Urinary bladder (tissue), 3 donors: ENCODE measurements at regions not wholly inside any gene's neighbourhood (a gene's known extent, or its start where the extent isn't known, plus 50 kb on each side); places are given as distances from the start of the nearest gene placed in this dataset.
"Not testable (repeated sequence)": the region's sequence is repeated elsewhere in the genome, so short reads cannot be mapped to it uniquely, and the experiment has no call there.

ENCODE experiments used
- DNase-seq: peaks from one replicate; pipeline ENCODE4 v3.0.0-alpha.2; 2015; ENCODE audit errors: extremely low spot score
- H3K27ac ChIP-seq: one replicate; pipeline ENCODE4 v1.5.1; 2013; ENCODE audit warnings: low read depth, mild to moderate bottlenecking, moderate library complexity
- H3K36me3 ChIP-seq: one replicate; pipeline ENCODE4 v1.6.1; 2013; ENCODE audit warnings: mild to moderate bottlenecking, moderate library complexity; ENCODE audit not compliant: insufficient read depth
- H3K4me1 ChIP-seq: one replicate; pipeline ENCODE4 v1.6.1; 2013; ENCODE audit warnings: mild to moderate bottlenecking, moderate library complexity; ENCODE audit not compliant: insufficient read depth
- H3K4me3 ChIP-seq: one replicate; pipeline ENCODE4 v1.5.1; 2013; ENCODE audit warnings: low read depth, low read length
- whole genome bisulfite sequencing: extraction: QIAGEN DNeasy Blood & Tissue Kit; methylation state at CpG from one replicate; pipeline ENCODE4 v1.1.7; 2013; 5-methylcytosine and 5-hydroxymethylcytosine counted together
- donor health status: healthy with polysubstance abuse.
- donor health status: healthy.

DNA sequence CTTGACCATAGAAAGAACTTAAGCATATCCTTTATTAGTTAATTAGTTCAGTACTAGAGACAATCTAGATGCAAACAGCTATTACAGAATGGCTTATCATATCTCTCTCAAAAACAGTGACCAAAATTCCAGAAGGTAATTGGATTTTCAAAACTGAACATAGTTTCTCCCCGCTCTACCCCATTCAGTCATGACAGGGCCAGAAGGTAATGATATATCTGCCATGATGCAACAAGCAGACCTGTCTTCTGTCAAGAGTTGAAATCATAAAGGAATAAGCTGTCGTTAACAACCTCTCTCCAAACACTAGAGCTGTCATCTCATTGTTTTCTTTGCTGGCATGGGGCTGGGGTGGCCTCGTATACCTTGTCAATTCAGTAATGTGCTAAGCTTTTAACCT lies 200.5 kb upstream of the POU5F2 start:
- Histone ChIP-seq H3K36me3 (no peaks in the 10 kb centered on the region), H3K4me3 (no peak overlapping the region), H3K27ac (no peak overlapping the region), H3K4me1 (no peaks in the 10 kb centered on the region)
- WGBS, result 89% methylated on average over 3 of the region's 3 CpGs
- no peak for DNase-seq

DNA sequence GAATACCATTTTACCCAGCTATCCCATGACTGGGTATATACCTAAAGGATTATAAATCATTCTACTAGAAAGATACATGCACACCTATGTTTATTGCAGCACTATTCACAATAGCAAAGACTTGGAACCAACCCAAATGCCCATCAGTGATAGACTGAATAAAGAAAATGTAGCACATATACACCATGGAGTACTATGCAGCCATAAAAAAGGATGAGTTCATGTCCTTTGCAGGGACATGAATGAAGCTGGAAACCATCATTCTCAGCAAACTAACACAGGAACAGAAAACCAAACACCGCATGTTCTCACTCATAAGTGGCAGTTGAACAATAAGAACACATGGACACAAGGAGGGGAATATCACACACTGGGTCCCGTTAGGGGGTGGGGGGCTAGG lies 191.9 kb upstream of the POU5F2 start:
- not testable (repeated sequence) for H3K4me3 ChIP-seq, H3K36me3 ChIP-seq, H3K27ac ChIP-seq, H3K4me1 ChIP-seq, DNase-seq
- 94% methylated on average over 2 of the region's 2 CpGs for WGBS

DNA sequence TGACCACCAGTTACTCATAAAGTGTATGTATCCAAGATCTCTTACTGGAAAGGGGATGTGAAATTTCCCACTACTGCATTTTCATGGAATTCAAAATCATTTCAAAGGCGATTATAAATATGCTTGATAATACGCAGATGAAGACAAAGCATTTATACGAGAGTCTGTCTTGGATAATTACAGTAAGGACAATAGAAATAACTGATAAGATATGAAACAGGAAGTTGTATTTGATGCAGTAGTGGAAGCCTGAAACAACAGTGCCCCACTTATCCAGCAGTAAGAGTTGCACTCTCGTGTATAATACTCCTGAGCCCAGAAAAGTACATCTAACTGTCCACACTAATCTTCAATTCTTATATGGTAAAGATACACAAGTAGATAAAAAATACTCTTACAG lies 188.7 kb upstream of the POU5F2 start:
- Histone ChIP-seq H3K4me3 (no peak overlapping the region), H3K36me3 (no peaks in the 10 kb centered on the region), H3K27ac (no peak overlapping the region), H3K4me1 (no peaks in the 10 kb centered on the region)
- WGBS, result 66% methylated on average over 4 of the region's 4 CpGs
- no peak for DNase-seq

DNA sequence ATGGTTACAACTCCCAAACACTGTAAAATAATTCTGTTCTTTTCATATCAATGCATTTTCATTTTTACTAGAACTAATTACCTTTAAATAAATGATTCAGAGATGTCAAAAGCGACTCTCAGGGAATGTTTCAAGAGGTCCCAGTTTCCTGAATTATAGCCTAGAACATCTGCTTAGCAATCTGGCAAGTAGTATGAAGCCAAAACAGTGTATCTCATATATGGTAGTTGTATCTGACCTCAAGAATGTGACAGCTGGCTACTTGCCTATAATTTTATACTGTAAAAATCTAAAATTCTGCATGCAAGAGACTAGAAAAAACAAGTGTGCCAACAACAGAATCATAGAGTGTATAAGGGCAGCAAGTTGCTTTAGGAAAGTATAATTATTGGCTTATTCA lies 187.7 kb upstream of the POU5F2 start:
- 43% methylated on average over 1 of the region's 1 CpG for WGBS
- no peak overlapping the region for H3K27ac ChIP-seq
- no peak overlapping the region for H3K4me3 ChIP-seq
- H3K4me1 ChIP-seq, result no peaks in the 10 kb centered on the region
- no peaks in the 10 kb centered on the region for H3K36me3 ChIP-seq
- DNase-seq, result no peak

DNA sequence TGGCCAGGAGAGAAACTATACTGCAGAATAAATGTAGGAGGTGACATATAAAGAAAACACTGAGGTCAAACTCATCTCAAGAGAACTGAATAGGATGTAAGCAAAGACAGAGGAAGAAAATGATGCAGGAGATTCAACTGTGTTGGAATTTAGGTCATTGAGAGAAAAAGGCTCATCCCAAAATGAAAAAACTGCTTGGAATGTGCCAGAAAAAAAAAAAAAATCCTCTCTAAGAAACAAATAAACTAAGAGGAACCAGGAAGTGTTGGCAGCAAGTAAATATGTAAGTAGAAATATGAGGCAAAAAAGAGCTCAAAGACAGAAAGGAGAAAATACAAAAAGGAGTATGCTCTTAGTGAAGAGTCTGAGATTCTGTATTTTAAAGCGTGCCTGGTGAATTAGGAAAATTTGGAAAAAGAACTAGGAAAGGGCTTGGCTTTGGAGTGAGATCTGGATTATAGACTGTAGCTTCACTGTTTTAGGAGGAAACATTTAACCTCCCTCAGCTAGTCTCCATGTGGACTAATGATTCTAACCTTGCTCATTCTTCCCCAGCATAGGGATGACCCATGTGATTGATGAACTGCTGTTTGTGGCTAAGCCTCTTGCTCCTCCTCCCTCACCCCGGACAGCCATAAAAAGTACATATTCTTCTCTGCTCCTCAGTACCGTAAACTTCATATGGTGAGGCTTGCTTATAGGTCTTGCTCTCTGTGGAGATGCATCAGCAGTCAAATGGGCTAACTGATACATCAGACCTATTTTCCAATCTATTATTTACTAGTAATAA lies 185.6 kb upstream of the POU5F2 start:
- Histone ChIP-seq H3K36me3 (no peaks in the 10 kb centered on the region), H3K27ac (no peak overlapping the region), H3K4me1 (no peaks in the 10 kb centered on the region), H3K4me3 (no peak overlapping the region)
- 59% methylated on average over 3 of the region's 3 CpGs for WGBS
- no peak for DNase-seq

DNA sequence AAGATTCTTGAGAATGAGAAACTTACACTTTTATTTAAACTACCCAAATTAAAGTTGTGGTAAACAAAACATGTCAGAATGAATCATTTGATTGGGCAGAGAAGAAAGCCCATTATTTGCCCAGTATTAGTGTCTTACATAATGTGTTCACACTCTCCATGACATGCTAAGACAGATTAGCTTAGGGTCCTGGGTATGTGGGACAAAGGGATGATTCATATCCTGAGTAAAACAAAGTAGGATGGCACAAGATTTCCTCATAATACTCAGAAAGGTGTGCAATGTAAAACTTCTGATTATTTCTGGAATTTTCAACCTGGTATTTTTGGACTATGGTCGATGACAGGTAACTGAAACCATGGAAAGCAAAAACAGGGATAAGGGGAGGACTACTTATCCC lies 183.9 kb upstream of the POU5F2 start:
- WGBS, result 99% methylated on average over 1 of the region's 1 CpG
- H3K27ac ChIP-seq, result no peak overlapping the region
- no peaks in the 10 kb centered on the region for H3K4me1 ChIP-seq
- no peaks in the 10 kb centered on the region for H3K36me3 ChIP-seq
- DNase-seq, result no peak
- no peak overlapping the region for H3K4me3 ChIP-seq

DNA sequence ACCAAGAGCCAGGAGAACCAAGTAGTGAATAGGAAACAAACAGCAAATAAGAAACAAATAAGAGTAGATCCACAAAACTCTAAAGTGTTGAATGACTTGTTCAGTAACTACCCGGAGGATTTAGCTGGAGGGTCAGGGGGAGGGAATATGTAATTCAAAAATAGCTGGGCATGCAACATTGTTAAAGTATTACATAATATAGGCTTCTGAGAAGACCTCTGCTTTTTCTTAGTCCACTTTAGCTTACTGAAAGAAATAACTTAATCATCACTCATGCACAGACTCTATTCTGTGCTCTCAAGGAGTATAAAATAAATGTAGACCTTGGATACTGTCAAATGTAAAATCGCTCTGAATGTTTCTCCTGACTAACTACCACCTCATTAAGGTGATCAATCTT lies 183.2 kb upstream of the POU5F2 start:
- H3K36me3 ChIP-seq, result no peaks in the 10 kb centered on the region
- H3K4me3 ChIP-seq, result no peak overlapping the region
- no peak for DNase-seq
- no peaks in the 10 kb centered on the region for H3K4me1 ChIP-seq
- H3K27ac ChIP-seq, result no peak overlapping the region
- WGBS, result 89% methylated on average over 2 of the region's 2 CpGs

DNA sequence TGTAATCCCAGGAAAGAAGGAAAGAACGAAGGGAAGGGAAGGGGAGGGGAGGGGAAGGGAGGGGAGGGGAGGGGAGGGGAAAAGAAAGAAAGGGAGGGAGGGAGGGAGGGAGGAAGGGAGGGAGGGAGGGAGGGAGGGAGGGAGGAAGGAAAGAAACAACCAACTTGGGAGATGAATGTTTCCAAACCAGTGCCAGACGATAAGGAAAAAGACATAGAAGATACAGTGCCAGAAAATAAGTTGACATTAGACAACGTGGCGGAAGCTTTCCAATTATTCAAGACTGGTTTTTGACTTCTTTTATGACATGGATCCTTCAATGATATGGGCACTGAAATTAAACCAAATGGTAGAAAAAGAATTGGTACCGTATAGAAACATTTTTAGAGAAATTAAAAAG lies 181.2 kb upstream of the POU5F2 start:
- 92% methylated on average over 5 of the region's 5 CpGs for WGBS
- Histone ChIP-seq H3K4me1 (no peaks in the 10 kb centered on the region), H3K27ac (no peak overlapping the region), H3K36me3 (no peaks in the 10 kb centered on the region), H3K4me3 (no peak overlapping the region)
- DNase-seq, result no peak

DNA sequence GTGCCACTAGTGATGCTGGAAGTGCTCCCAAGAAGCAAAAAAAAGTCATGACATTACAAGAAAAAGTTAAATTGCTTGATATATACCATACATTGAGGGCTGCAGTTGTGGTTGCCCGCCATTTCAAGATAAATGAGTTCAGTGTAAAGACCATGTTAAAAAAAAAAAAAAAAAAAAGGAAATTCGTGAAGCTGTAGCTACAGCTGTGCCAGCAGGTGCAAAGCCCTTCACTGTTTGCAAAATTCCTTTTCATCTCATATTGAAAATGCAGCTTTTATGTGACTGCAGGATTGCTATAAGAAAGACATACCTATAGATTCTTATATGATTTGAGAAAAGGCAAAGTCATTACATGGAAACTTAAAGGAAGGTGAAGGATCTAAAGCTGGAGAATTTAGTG lies 179.6 kb upstream of the POU5F2 start:
- 86% methylated on average over 2 of the region's 2 CpGs for WGBS

DNA sequence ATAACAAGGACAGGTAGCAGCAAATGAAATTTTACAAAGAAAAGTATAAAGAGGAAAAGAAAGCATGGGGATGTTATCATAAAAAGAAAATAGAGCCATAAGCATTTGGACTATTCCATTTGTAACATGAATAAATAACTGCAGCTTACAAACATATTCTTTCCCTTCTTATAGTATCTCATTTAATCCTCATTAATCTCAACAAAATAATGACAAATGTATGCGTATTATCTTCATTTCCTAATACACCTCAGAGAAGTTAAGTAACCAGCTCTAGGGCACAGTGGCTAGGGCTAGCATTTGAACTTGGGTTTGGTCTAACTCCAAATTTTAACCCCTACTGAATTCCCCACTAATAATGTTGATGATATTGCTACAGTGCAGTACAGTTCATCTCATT lies 175.5 kb upstream of the POU5F2 start:
- Histone ChIP-seq H3K4me1 (no peaks in the 10 kb centered on the region), H3K36me3 (no peaks in the 10 kb centered on the region), H3K4me3 (no peak overlapping the region), H3K27ac (no peak overlapping the region)
- WGBS, result 96% methylated on average over 1 of the region's 1 CpG
- DNase-seq, result no peak

More for the DNA sequence above, 179.6 kb upstream of the POU5F2 start:
- Histone ChIP-seq H3K27ac (no peak overlapping the region), H3K4me3 (no peak overlapping the region), H3K36me3 (no peaks in the 10 kb centered on the region), H3K4me1 (no peaks in the 10 kb centered on the region)
- DNase-seq, result no peak

DNA sequence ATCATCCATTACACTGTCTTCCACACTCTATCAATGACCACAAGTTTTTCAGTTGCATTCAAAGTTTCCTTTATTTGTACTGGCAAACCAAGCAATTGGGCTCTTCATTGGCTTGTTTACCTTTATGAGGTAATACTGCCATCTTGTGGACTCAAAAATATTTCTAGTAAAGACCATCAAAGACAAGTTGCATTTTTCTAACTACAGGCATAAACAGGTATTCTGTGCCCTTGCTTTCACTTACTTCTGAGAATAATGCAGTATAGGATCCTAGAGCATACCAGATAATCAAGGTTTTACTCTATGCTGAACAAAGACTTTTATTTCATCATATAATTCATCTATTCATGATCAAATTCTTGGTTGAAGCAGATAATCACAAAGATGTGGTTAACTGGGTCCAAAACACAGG lies 173.7 kb upstream of the POU5F2 start:
- no peaks in the 10 kb centered on the region for H3K4me1 ChIP-seq
- no peak for DNase-seq

DNA sequence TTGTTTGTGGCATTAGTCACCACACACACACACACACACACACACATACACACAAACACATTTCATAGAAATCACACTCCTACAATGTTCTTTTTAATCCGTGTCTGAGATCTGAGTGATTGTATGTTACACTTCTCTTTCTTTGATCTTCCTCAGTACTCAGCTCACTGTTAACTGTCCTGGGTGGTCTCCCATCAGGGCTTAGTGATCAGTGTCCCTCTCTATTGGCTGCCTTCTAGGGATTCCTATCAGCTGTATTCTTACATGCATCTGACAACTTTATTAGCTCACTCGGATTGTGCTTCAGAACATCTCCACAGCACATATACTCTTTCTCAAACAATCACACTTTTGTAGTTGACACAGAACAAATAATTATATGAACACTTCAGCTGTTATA lies 170.2 kb upstream of the POU5F2 start:
- Histone ChIP-seq H3K4me1 (no peaks in the 10 kb centered on the region), H3K27ac (no peak overlapping the region), H3K4me3 (no peak overlapping the region), H3K36me3 (no peaks in the 10 kb centered on the region)
- no peak for DNase-seq
- WGBS, result 49% methylated on average over 2 of the region's 2 CpGs

More for the DNA sequence above, 173.7 kb upstream of the POU5F2 start:
- Histone ChIP-seq H3K36me3 (no peaks in the 10 kb centered on the region), H3K27ac (no peak overlapping the region), H3K4me3 (no peak overlapping the region)

DNA sequence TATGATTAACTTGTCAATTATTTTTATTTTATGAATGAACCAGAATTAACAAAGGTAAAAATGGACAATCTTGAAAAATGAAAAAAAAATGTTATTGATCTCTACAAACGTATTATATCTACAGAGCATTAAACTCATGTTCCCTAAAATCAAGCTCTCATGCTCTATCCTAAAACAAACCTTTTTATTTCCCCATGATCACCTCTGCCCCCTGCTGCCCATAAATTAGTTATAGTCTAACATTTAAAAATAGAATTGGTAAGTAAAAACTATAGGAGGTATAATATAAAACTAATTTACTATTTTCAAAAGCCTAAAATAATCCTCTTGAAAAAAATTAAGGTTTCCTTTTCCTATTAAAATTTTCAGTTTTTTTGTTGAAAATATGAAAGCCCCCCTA lies 168.0 kb upstream of the POU5F2 start:
- 73% methylated on average over 1 of the region's 1 CpG for WGBS
- DNase-seq, result no peak
- no peak overlapping the region for H3K4me3 ChIP-seq
- no peaks in the 10 kb centered on the region for H3K4me1 ChIP-seq
- no peaks in the 10 kb centered on the region for H3K36me3 ChIP-seq
- no peak overlapping the region for H3K27ac ChIP-seq

DNA sequence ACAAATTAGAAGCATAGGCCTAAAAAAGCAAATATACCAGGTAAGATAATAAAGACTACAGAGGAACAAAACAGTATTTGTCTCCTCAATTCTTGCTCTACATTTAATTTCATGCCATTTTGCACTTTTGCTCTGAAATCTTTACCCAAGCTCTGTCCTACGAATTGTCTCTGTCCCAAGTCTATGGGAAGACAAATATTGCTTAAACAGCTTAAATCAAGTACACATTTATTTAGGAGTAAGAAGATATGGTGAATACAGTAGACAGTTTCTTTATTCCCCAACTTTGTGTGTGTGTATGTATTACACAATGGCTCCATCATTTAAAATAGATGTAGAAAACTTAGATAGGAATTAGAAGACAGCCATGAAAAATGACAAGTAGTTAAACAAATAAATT lies 163.5 kb upstream of the POU5F2 start:
- Histone ChIP-seq H3K36me3 (no peaks in the 10 kb centered on the region), H3K4me1 (no peaks in the 10 kb centered on the region), H3K4me3 (no peak overlapping the region), H3K27ac (no peak overlapping the region)
- DNase-seq, result no peak
- WGBS, result 100% methylated on average over 1 of the region's 1 CpG

DNA sequence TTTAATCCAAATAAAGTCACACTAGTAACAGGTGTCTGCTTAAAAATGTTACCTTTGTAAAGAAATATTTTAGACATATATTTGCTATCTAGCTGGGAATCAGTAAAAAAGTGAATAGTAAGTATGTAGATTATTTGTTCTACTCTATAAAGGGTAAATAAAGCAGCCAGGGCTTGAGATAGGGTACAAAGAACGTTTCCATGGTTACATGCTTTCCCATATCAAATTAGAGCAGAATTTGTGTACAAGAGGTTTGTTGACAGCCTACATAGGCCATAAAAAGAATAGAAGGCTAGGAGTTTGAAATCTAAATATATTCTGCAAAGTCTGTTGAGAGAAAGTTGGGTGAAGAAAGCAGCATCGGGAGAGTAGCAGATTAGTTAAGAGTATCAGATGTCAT lies 160.9 kb upstream of the POU5F2 start:
- H3K36me3 ChIP-seq, result no peaks in the 10 kb centered on the region
- 81% methylated on average over 2 of the region's 2 CpGs for WGBS
- no peak overlapping the region for H3K27ac ChIP-seq
- H3K4me1 ChIP-seq, result no peaks in the 10 kb centered on the region
- no peak for DNase-seq
- H3K4me3 ChIP-seq, result no peak overlapping the region
